Karpas-422 (cell line): ENCODE measurements at regions not wholly inside any gene's neighbourhood (a gene's known extent, or its start where the extent isn't known, plus 50 kb on each side); places are given as distances from the start of the nearest gene placed in this dataset.

ENCODE experiments used
- DNase-seq: peaks from one replicate; pipeline ENCODE4 v3.0.0-alpha.2; 2015
- H2AFZ ChIP-seq: fragments of 200-600 bp; sonication (generic); 2 replicates; pipeline ENCODE4 v1.6.1; 2014; ENCODE audit warnings: antibody characterized with exemption, low read length, mixed read lengths
- H3K27ac ChIP-seq: fragments of 200-600 bp; sonication (generic); 2 replicates; pipeline ENCODE4 v1.5.1; 2014; ENCODE audit warnings: mild to moderate bottlenecking, low read length, moderate library complexity
- H3K27me3 ChIP-seq: fragments of 200-600 bp; sonication (generic); 2 replicates; pipeline ENCODE4 v1.6.1; 2014; ENCODE audit warnings: low read length, mixed read lengths
- H3K36me3 ChIP-seq: fragments of 200-600 bp; sonication (generic); 2 replicates; pipeline ENCODE4 v1.6.1; 2014; ENCODE audit warnings: low read length, mixed read lengths; ENCODE audit not compliant: insufficient read depth
- H3K4me1 ChIP-seq: fragments of 200-600 bp; sonication (generic); 2 replicates; pipeline ENCODE4 v1.6.1; 2014; ENCODE audit warnings: mild to moderate bottlenecking, low read length, mixed read lengths
- H3K4me2 ChIP-seq: fragments of 200-600 bp; sonication (generic); 2 replicates; pipeline ENCODE4 v1.6.1; 2014; ENCODE audit warnings: low read length, low read depth, mild to moderate bottlenecking; ENCODE audit not compliant: poor library complexity, severe bottlenecking
- H3K4me3 ChIP-seq: fragments of 200-600 bp; sonication (generic); 2 replicates; pipeline ENCODE4 v1.5.1; 2014; ENCODE audit warnings: mild to moderate bottlenecking, antibody characterized with exemption, low read length, mixed read lengths
- H3K79me2 ChIP-seq: fragments of 200-600 bp; sonication (generic); 2 replicates; pipeline ENCODE4 v1.6.1; 2014; ENCODE audit warnings: mild to moderate bottlenecking, low read length, mixed read lengths
- H3K9ac ChIP-seq: fragments of 200-600 bp; sonication (generic); 2 replicates; pipeline ENCODE4 v1.6.0; 2014; ENCODE audit warnings: low read length
- H3K9me2 ChIP-seq: fragments of 200-600 bp; sonication (generic), shearing (Covaris generic); replicated peaks from 2 replicates; pipeline ENCODE4 v1.6.0; 2014; ENCODE audit warnings: mild to moderate bottlenecking, low read length, moderate library complexity; ENCODE audit not compliant: insufficient read depth
- H3K9me3 ChIP-seq: fragments of 300-700, 200-600 bp; sonication (generic); 2 replicates; pipeline ENCODE4 v1.6.1; 2014; ENCODE audit warnings: low read length, mixed read lengths
- H4K20me1 ChIP-seq: fragments of 200-600 bp; sonication (generic); 2 replicates; pipeline ENCODE4 v1.6.1; 2014; ENCODE audit warnings: mild to moderate bottlenecking, antibody characterized with exemption, low read length, low read depth; ENCODE audit not compliant: insufficient read depth

DNA sequence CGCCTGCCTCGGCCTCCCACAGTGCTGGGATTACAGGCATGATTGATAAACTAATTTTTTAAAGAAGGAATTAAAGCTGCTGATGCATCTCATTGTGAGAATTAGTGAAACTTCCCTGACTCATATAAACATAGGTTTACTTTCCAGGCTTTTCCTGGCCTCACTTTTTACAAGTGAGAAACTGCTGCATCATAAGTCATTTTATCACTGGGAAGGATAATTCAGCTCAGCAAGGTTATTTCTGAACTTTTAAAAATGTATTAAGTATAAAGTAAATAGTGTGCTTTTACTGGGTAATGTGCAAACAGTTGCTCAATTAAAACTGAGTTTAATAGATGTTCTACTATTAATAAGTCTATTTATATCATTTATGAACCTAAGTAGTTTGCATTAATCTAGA lies 1130.3 kb upstream of the CDH2 start:
- Histone ChIP-seq H2AFZ (no peak overlapping the region), H3K4me3 (no peak overlapping the region), H3K79me2 (no peaks in the 10 kb centered on the region), H3K9me3 (peaks cover 26% of the 10 kb centered on the region; the same call in 1 of the 2 replicates), H4K20me1 (no peaks in the 10 kb centered on the region), H3K9ac (no peak overlapping the region), H3K36me3 (no peaks in the 10 kb centered on the region), H3K9me2 (no peaks in the 10 kb centered on the region), H3K4me1 (no peaks in the 10 kb centered on the region), H3K4me2 (no peak overlapping the region), H3K27ac (no peak overlapping the region), H3K27me3 (no peaks in the 10 kb centered on the region)
- no peak for DNase-seq

DNA sequence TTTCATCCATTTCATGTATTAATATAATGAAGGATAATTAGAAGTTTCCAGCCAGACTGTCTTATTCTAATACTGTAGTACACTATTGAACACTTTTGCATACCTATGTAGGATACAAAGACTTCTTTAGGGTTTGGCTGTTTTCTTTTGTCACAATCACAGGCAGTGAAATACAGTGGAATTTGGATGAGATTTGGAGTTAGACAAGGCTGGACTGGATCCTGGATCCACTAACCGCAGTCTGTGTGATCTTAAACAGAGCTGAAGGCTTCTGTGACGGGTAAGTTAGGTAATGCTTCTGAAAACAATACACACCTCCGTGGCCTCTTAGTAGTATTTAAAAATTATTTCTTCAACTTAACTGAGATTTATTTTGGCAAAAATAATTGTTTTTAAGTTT lies 1128.6 kb upstream of the CDH2 start:
- Histone ChIP-seq H3K27ac (no peak overlapping the region), H3K36me3 (no peaks in the 10 kb centered on the region), H3K9ac (no peak overlapping the region), H4K20me1 (no peaks in the 10 kb centered on the region), H3K79me2 (no peaks in the 10 kb centered on the region), H3K27me3 (no peaks in the 10 kb centered on the region), H3K4me2 (no peak overlapping the region), H2AFZ (no peak overlapping the region), H3K4me3 (no peak overlapping the region), H3K9me3 (peaks cover 27% of the 10 kb centered on the region), H3K4me1 (no peaks in the 10 kb centered on the region), H3K9me2 (no peaks in the 10 kb centered on the region)
- DNase-seq: no peak

DNA sequence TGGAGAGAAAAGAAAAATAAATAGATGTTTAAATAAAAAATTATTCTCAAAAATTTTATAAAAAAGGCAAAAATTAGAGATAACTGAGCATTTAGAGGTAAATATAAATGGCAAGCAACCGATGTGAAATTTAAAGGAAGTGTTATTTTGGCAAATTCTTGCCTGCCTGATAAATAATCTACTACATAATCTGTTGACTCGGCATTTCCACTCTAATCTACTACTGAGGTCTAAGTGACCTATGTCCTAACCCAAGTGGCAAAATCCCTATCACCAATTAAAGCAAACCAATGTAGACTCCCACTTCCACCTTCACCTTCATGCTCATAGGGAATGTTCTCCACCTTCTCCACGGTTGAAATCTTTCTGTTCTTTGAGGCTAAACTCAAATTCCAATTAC lies 1124.1 kb upstream of the CDH2 start:
- Histone ChIP-seq H3K79me2 (no peaks in the 10 kb centered on the region), H2AFZ (no peak overlapping the region), H3K4me1 (no peaks in the 10 kb centered on the region), H3K9me2 (no peaks in the 10 kb centered on the region), H3K36me3 (no peaks in the 10 kb centered on the region), H3K27me3 (no peaks in the 10 kb centered on the region), H4K20me1 (no peaks in the 10 kb centered on the region), H3K4me2 (no peak overlapping the region), H3K27ac (no peak overlapping the region), H3K4me3 (no peak overlapping the region), H3K9me3 (peaks cover 35% of the 10 kb centered on the region), H3K9ac (no peak overlapping the region)
- DNase-seq: no peak

DNA sequence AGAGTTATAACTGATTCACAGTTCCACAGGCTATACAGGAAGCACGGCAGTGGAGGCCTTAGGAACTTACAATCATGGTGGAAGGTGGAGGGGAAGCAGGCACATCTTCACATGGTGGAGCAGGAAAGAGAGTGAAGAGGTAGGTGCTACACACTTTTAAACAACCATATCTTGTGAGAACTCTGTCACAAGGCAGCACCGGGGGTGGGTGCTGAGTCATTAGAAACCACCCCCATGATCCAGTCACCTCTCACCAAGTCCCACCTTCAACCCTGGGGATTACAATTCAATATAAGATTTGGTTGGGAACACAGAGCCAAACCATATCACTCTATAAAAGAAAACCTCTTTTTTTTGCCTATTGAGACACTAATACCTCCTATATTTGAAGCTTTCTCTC lies 1108.5 kb upstream of the CDH2 start:
- no peak for DNase-seq
- Histone ChIP-seq H3K27me3 (no peaks in the 10 kb centered on the region), H4K20me1 (no peaks in the 10 kb centered on the region), H3K27ac (no peak overlapping the region), H3K4me1 (no peaks in the 10 kb centered on the region), H3K9me3 (peaks cover 40% of the 10 kb centered on the region), H3K4me2 (no peak overlapping the region), H3K36me3 (no peaks in the 10 kb centered on the region), H3K9me2 (no peaks in the 10 kb centered on the region), H3K79me2 (no peaks in the 10 kb centered on the region), H2AFZ (no peak overlapping the region), H3K4me3 (no peak overlapping the region), H3K9ac (no peak overlapping the region)

DNA sequence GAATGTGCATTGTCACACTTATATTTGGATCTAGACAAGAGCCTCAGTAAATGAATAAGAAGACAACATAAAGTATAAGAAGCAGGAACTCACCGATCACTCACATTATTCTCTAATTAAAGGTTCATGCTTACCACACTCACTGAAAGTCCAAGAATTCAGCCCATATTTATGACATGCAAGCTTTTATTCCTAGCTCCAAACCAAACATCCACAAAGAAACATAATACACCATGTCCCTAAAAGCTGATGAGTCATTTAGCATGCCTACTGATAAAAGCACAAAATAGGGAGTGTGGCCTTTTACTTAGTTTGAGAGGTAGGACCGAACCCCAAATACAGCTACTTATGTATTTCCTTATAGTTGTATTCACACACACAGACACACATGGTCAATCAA lies 1094.6 kb upstream of the CDH2 start:
- Histone ChIP-seq H3K9me2 (no peaks in the 10 kb centered on the region), H3K36me3 (no peaks in the 10 kb centered on the region), H3K9ac (no peak overlapping the region), H3K9me3 (peaks cover 24% of the 10 kb centered on the region), H3K4me2 (no peak overlapping the region), H3K4me1 (no peaks in the 10 kb centered on the region), H2AFZ (no peak overlapping the region), H3K27me3 (no peaks in the 10 kb centered on the region), H3K79me2 (no peaks in the 10 kb centered on the region), H3K27ac (no peak overlapping the region), H4K20me1 (no peaks in the 10 kb centered on the region), H3K4me3 (no peak overlapping the region)
- no peak for DNase-seq

DNA sequence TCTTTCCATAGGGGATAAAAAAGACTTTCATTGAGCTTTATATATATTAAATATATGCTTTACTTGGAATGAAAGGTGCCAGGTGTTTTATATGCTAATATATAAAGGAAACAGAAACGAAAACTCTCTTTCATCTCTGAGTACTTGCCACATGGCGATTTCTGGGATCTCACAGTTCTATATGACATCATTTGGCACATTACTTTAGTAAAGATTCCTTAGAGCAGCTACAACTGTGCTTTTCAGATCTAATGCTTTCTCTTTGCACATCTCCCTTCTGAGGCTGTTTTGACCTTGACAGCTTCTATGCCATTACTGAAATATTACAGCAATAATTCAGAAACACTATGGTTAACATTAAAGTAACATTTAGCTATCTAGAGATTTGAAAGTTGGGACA lies 1082.9 kb upstream of the CDH2 start:
- H4K20me1 ChIP-seq: no peaks in the 10 kb centered on the region
- no peaks in the 10 kb centered on the region for H3K79me2 ChIP-seq
- H2AFZ ChIP-seq: no peak overlapping the region
- no peaks in the 10 kb centered on the region for H3K36me3 ChIP-seq
- no peak overlapping the region for H3K9ac ChIP-seq
- no peaks in the 10 kb centered on the region for H3K27me3 ChIP-seq
- DNase-seq: no peak
- no peak overlapping the region for H3K4me2 ChIP-seq
- no peak overlapping the region for H3K27ac ChIP-seq
- H3K4me1 ChIP-seq: no peaks in the 10 kb centered on the region
- H3K9me2 ChIP-seq: no peaks in the 10 kb centered on the region
- peaks cover 19% of the 10 kb centered on the region for H3K9me3 ChIP-seq
- H3K4me3 ChIP-seq: no peak overlapping the region

DNA sequence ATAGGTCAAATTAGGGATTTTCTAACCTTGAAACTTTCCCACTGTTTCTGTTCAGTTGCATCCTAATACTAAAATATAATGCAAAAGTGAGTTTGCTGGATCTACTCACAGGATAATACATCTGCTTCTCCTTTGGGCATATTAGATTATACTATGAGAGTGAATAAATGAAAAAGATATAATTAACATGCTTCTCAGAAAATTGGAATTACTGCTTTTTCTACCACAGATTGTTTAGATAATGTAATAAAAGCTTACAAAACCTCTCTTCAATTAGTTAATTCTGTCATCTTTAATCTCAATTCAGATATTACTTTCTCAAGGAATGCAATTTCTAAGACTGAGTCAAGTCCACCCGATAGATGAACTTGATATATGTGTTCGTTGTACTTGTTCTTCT lies 1077.2 kb upstream of the CDH2 start:
- no peaks in the 10 kb centered on the region for H4K20me1 ChIP-seq
- no peaks in the 10 kb centered on the region for H3K27me3 ChIP-seq
- no peaks in the 10 kb centered on the region for H3K4me1 ChIP-seq
- H3K4me2 ChIP-seq: no peak overlapping the region
- no peak overlapping the region for H2AFZ ChIP-seq
- H3K4me3 ChIP-seq: no peak overlapping the region
- peaks cover 33% of the 10 kb centered on the region for H3K9me3 ChIP-seq
- H3K9ac ChIP-seq: no peak overlapping the region
- H3K27ac ChIP-seq: no peak overlapping the region
- DNase-seq: no peak
- H3K9me2 ChIP-seq: no peaks in the 10 kb centered on the region
- no peaks in the 10 kb centered on the region for H3K79me2 ChIP-seq
- no peaks in the 10 kb centered on the region for H3K36me3 ChIP-seq

DNA sequence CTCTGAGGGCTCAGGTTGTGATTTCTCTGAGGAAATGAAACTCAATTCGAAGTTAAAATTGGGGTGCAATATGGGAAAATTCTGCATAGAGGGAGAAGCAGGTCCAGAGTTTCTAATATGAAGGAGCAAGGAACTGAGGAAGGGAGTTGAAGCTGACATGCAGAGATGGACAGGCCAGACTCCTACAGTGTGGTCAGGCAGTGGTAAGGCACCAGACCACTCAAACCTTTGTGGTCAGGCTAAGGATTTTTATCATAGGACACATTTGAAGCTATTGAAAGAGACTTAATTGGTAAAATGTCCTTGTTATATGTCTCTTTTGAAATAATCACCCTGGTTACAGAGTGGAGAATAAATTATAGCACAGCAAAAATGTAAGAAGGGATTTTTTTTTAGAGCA lies 1074.8 kb upstream of the CDH2 start:
- H3K27me3 ChIP-seq: no peaks in the 10 kb centered on the region
- no peaks in the 10 kb centered on the region for H3K9me2 ChIP-seq
- H3K4me1 ChIP-seq: no peaks in the 10 kb centered on the region
- no peak overlapping the region for H3K4me3 ChIP-seq
- H3K79me2 ChIP-seq: no peaks in the 10 kb centered on the region
- no peak for DNase-seq
- no peak overlapping the region for H3K4me2 ChIP-seq
- H4K20me1 ChIP-seq: no peaks in the 10 kb centered on the region
- H3K27ac ChIP-seq: no peak overlapping the region
- H3K36me3 ChIP-seq: no peaks in the 10 kb centered on the region
- H3K9ac ChIP-seq: no peak overlapping the region
- no peak overlapping the region for H2AFZ ChIP-seq
- H3K9me3 ChIP-seq: peaks cover 51% of the 10 kb centered on the region

DNA sequence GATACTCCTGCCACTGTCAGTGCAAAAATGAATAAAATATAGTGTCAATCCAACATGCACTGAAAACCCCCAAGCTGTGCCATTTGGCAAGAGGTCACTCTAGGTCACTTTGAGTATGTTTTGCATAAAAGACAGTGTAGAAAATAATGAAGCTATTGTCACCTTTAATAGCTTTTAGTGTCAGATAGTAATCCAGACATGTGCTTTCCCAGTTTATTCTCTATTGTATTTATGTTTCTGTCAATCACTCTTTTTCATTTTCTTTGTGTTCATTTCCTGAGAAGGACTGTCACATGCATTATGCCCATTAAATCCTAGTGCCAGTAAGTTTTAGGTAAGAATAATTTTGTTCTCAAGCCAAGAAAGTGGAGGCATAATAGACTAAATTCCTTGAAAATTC lies 1073.9 kb upstream of the CDH2 start:
- no peak overlapping the region for H3K4me2 ChIP-seq
- no peak for DNase-seq
- H3K36me3 ChIP-seq: no peaks in the 10 kb centered on the region
- no peak overlapping the region for H3K9ac ChIP-seq
- no peaks in the 10 kb centered on the region for H3K4me1 ChIP-seq
- no peaks in the 10 kb centered on the region for H3K27me3 ChIP-seq
- no peak overlapping the region for H3K27ac ChIP-seq
- no peaks in the 10 kb centered on the region for H3K79me2 ChIP-seq
- H2AFZ ChIP-seq: no peak overlapping the region
- peaks cover 48% of the 10 kb centered on the region for H3K9me3 ChIP-seq
- H3K9me2 ChIP-seq: no peaks in the 10 kb centered on the region
- no peak overlapping the region for H3K4me3 ChIP-seq
- H4K20me1 ChIP-seq: no peaks in the 10 kb centered on the region
